MM.1S (cell line): ENCODE measurements at regions not wholly inside any gene's neighbourhood (a gene's known extent, or its start where the extent isn't known, plus 50 kb on each side); places are given as distances from the start of the nearest gene placed in this dataset.

Experiments
- CTCF ChIP-seq: fragments of 300-600 bp; sonication (generic); IDR thresholded peaks from 2 replicates; pipeline ENCODE4 v1.5.1; 2016; ENCODE audit warnings: antibody characterized with exemption, low read length, mixed read lengths
- EZH2 ChIP-seq: fragments of 300-600 bp; sonication (generic); optimal IDR thresholded peaks from 2 replicates; pipeline ENCODE3; 2017; ENCODE audit warnings: low read depth, mild to moderate bottlenecking, antibody characterized with exemption, low read length, mixed read lengths
- EZH2phosphoT487 ChIP-seq: fragments of 300-600 bp; sonication (generic); IDR thresholded peaks from 2 replicates; pipeline ENCODE4 v1.6.1; 2018; ENCODE audit warnings: antibody characterized with exemption, low read length

- no peak for TF ChIP-seq CTCF
- TF ChIP-seq EZH2: no peak
- TF ChIP-seq EZH2phosphoT487: no peak
These were observed 62.7 kb upstream of the SULF2 start for GRCh38 chr20:47847884-47848485.
